ENCODE measurements at regions not wholly inside any gene's neighbourhood (a gene's known extent, or its start where the extent isn't known, plus 50 kb on each side); places are given as distances from the start of the nearest gene placed in this dataset.
A peak's percentile ranks its signal among the peaks of the same experiment; 100 is the strongest.

GRCh38 chr12:42728287-42728686 is 138.7 kb upstream of the PRICKLE1 start:
- TF ChIP-seq CTCF (tag by site-specific recombination; IDR thresholded peaks at IDR 0.05) (no peak), MYNN (tag by site-specific recombination; IDR thresholded peaks at IDR 0.05; ENCODE audit: borderline replicate concordance) (no peak), TRIM28 (IDR thresholded peaks at IDR 0.05; ENCODE audit: borderline replicate concordance, low read length) (peak; percentile 79; the same call in 1 of the 2 replicates), ZNF639 (tag by site-specific recombination; IDR thresholded peaks at IDR 0.05) (no peak), PBX3 (CRISPR knock-in tag; IDR thresholded peaks at IDR 0.05) (no peak), KLF7 (tag by site-specific recombination; IDR thresholded peaks at IDR 0.05; ENCODE audit: borderline replicate concordance) (no peak), ZIC2 (tag by site-specific recombination; IDR thresholded peaks at IDR 0.05) (no peak)
